Trophoblast cell (in vitro differentiated cells and primary cell): ENCODE measurements at regions not wholly inside any gene's neighbourhood (a gene's known extent, or its start where the extent isn't known, plus 50 kb on each side); places are given as distances from the start of the nearest gene placed in this dataset.

ENCODE experiments used
- DNase-seq, 2 donors: peaks; one replicate each; pipeline ENCODE4 v3.0.0-alpha.2; 2016
- H2AFZ ChIP-seq: 2 replicates; pipeline ENCODE4 v1.6.1; 2013; ENCODE audit warnings: low read length, moderate library complexity, mild to moderate bottlenecking; ENCODE audit not compliant: insufficient read depth, poor library complexity
- H2AK5ac ChIP-seq: 2 replicates; pipeline ENCODE4 v1.6.1; 2013; ENCODE audit warnings: mild to moderate bottlenecking, low read length
- H2BK120ac ChIP-seq: 2 replicates; pipeline ENCODE4 v1.6.1; 2013; ENCODE audit warnings: low read length, mild to moderate bottlenecking, moderate library complexity; ENCODE audit not compliant: insufficient read depth, poor library complexity
- H2BK12ac ChIP-seq: 2 replicates; pipeline ENCODE4 v1.6.1; 2013; ENCODE audit warnings: mild to moderate bottlenecking, low read length, moderate library complexity
- H2BK5ac ChIP-seq: 2 replicates; pipeline ENCODE4 v1.6.1; 2013; ENCODE audit warnings: low read length, low read depth, moderate library complexity, mild to moderate bottlenecking; ENCODE audit not compliant: poor library complexity
- H3K14ac ChIP-seq: 2 replicates; pipeline ENCODE4 v1.6.1; 2013; ENCODE audit warnings: mild to moderate bottlenecking, low read length
- H3K18ac ChIP-seq: 2 replicates; pipeline ENCODE4 v1.6.1; 2013; ENCODE audit warnings: mild to moderate bottlenecking, low read length
- H3K23ac ChIP-seq: 2 replicates; pipeline ENCODE4 v1.6.1; 2013; ENCODE audit warnings: low read length
- H3K27ac ChIP-seq: 2 replicates; pipeline ENCODE4 v1.5.1; 2013; ENCODE audit warnings: low read depth, mild to moderate bottlenecking, inconsistent platforms, low read length, moderate library complexity
- H3K27me3 ChIP-seq: 2 replicates; pipeline ENCODE4 v1.6.1; 2013; ENCODE audit warnings: inconsistent platforms, mild to moderate bottlenecking, low read length, moderate library complexity; ENCODE audit not compliant: insufficient read depth
- H3K36me3 ChIP-seq, 2 experiments: 1 replicate in 1 of 2; 2 replicates in 1 of 2; pipeline ENCODE4 v1.6.1; 2013; ENCODE audit warnings: low read length in 2 of 2, mild to moderate bottlenecking in 2 of 2, moderate library complexity in 1 of 2; ENCODE audit not compliant: insufficient read depth in 2 of 2, control insufficient read depth in 1 of 2
- H3K4ac ChIP-seq: 2 replicates; pipeline ENCODE4 v1.6.1; 2013; ENCODE audit warnings: low read depth, mild to moderate bottlenecking, low read length, moderate library complexity
- H3K4me1 ChIP-seq, 2 experiments: 1 replicate in 1 of 2; 2 replicates in 1 of 2; pipeline ENCODE4 v1.6.1; 2013; ENCODE audit warnings: low read length in 2 of 2, mild to moderate bottlenecking in 2 of 2, moderate library complexity in 1 of 2; ENCODE audit not compliant: insufficient read depth in 2 of 2, control insufficient read depth in 1 of 2
- H3K4me2 ChIP-seq: 2 replicates; pipeline ENCODE4 v1.6.1; 2013; ENCODE audit warnings: inconsistent platforms, mild to moderate bottlenecking, low read length, moderate library complexity
- H3K4me3 ChIP-seq: 2 replicates; pipeline ENCODE4 v1.5.1; 2013; ENCODE audit warnings: mild to moderate bottlenecking, low read depth, low read length, inconsistent platforms
- H3K79me1 ChIP-seq: one replicate; pipeline ENCODE4 v1.6.1; 2013; ENCODE audit warnings: low read length
- H3K79me2 ChIP-seq: 2 replicates; pipeline ENCODE4 v1.6.1; 2013; ENCODE audit warnings: low read length, mild to moderate bottlenecking; ENCODE audit not compliant: control insufficient read depth, insufficient read depth, poor library complexity
- H3K9ac ChIP-seq: 2 replicates; pipeline ENCODE4 v1.6.1; 2013; ENCODE audit warnings: mild to moderate bottlenecking, low read length
- H3K9me3 ChIP-seq: 2 replicates; pipeline ENCODE4 v1.6.1; 2013; ENCODE audit warnings: low read depth, mild to moderate bottlenecking, control low read depth, inconsistent platforms, low read length; ENCODE audit not compliant: insufficient read depth
- H4K12ac ChIP-seq: 2 replicates; pipeline ENCODE4 v1.6.1; 2013; ENCODE audit warnings: low read depth, mild to moderate bottlenecking, low read length, moderate library complexity
- H4K8ac ChIP-seq: 2 replicates; pipeline ENCODE4 v1.6.1; 2013; ENCODE audit warnings: low read depth, mild to moderate bottlenecking, low read length, moderate library complexity
- H4K91ac ChIP-seq: one replicate; pipeline ENCODE4 v1.6.1; 2013; ENCODE audit warnings: low read depth, mild to moderate bottlenecking, low read length, moderate library complexity
- WGBS: extraction: QIAGEN DNeasy Blood & Tissue Kit; methylation state at CpG from one replicate; pipeline ENCODE4 v1.1.7; 2013; ENCODE audit warnings: missing lambda C conversion rate; ENCODE audit not compliant: insufficient read length, insufficient coverage; ENCODE audit errors: extremely low coverage; 5-methylcytosine and 5-hydroxymethylcytosine counted together

GRCh38 chr9:86516564-86516963, 162.4 kb upstream of the TUT7 start:
- no peak overlapping the region for H3K14ac ChIP-seq
- no peak for DNase-seq
- H3K9ac ChIP-seq, result no peak overlapping the region
- peak overlapping the region; percentile 79 for H4K91ac ChIP-seq
- no peak overlapping the region for H4K8ac ChIP-seq
- no peak overlapping the region for H3K27ac ChIP-seq
- H3K23ac ChIP-seq, result no peak overlapping the region
- peaks cover 4% of the 10 kb centered on the region for H3K79me1 ChIP-seq
- H4K12ac ChIP-seq, result no peak overlapping the region
- H3K4me2 ChIP-seq, result no peak overlapping the region
- no peak overlapping the region for H3K18ac ChIP-seq
- WGBS, result no CpG with 5 or more reads among the region's 19 CpGs
- H2BK12ac ChIP-seq, result peak overlapping the region; percentile 65
- peak overlapping the region; percentile 53 for H2BK5ac ChIP-seq
- no peak overlapping the region for H2AFZ ChIP-seq
- H3K36me3 ChIP-seq, result no peaks in the 10 kb centered on the region
- no peaks in the 10 kb centered on the region for H3K79me2 ChIP-seq
- H3K4me3 ChIP-seq, result no peak overlapping the region
- H3K4me1 ChIP-seq, result peaks cover 0 to 4% of the 10 kb centered on the region in 2 experiments
- peak overlapping the region; percentile 51 for H3K4ac ChIP-seq
- H2AK5ac ChIP-seq, result peak overlapping the region; percentile 98
- no peaks in the 10 kb centered on the region for H3K9me3 ChIP-seq
- H2BK120ac ChIP-seq, result no peak overlapping the region
- no peaks in the 10 kb centered on the region for H3K27me3 ChIP-seq

DNA sequence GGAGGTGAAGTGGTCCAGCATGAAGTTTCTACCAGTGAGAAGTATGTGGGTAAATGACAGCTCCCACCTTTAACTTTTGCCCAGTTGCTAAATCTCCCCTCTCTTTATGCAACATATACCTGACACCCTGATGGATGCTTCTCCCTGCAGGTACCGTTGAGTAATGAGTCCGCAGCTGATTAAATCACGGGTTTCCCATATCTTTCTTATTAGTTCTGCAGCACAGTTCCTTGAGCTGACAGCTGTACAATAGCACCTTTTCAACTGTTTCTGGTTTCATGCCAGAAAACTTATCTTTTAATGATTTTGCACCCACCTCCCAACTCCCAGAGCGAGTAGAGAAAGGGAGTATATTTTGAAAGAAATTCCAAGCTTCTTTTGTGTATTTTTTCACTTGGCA, 161.0 kb upstream of the TUT7 start:
- Histone ChIP-seq H3K14ac (no peak overlapping the region), H3K36me3 (no peaks in the 10 kb centered on the region), H3K23ac (no peak overlapping the region), H2AFZ (no peak overlapping the region), H3K4me1 (peaks cover 0 to 4% of the 10 kb centered on the region in 2 experiments), H2BK5ac (no peak overlapping the region), H3K4ac (no peak overlapping the region), H2BK12ac (peak overlapping the region; percentile 45), H4K8ac (no peak overlapping the region), H3K18ac (no peak overlapping the region), H3K27ac (no peak overlapping the region), H3K27me3 (no peaks in the 10 kb centered on the region), H2AK5ac (no peak overlapping the region), H3K4me2 (no peak overlapping the region), H4K12ac (no peak overlapping the region), H2BK120ac (no peak overlapping the region), H3K9ac (no peak overlapping the region), H3K4me3 (no peak overlapping the region), H3K79me1 (peaks cover 4% of the 10 kb centered on the region), H3K9me3 (no peaks in the 10 kb centered on the region), H4K91ac (no peak overlapping the region), H3K79me2 (no peaks in the 10 kb centered on the region)
- WGBS, result no CpG with 5 or more reads among the region's 4 CpGs
- peak; percentile 34 to 59 for DNase-seq

DNA sequence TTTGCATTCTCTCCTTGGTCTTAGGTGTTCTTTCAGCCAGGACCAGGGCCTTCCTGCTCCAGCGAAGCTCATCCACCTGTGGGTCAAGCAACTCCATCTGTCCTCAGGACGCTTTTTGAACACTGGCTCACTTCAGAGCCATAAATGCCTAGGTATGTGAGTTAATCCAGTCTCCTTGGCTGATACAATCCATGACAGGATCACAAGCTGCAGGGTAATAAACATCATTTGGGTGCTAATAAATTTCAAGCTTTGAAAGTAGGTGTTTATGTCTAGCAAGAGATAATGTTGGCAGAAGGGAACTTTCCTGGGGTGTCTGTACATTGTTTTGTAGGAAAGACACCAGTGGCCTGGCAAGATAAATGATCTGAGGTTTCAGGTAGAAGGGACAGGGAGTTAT, 159.2 kb upstream of the TUT7 start:
- H3K79me2 ChIP-seq, result no peaks in the 10 kb centered on the region
- H2BK12ac ChIP-seq, result peak overlapping the region; percentile 27
- no CpG with 5 or more reads among the region's 2 CpGs for WGBS
- peak overlapping the region; percentile 42 for H3K9ac ChIP-seq
- H3K27ac ChIP-seq, result peak overlapping the region; percentile 61
- peaks cover 0 to 4% of the 10 kb centered on the region in 2 experiments for H3K4me1 ChIP-seq
- no peak overlapping the region for H4K12ac ChIP-seq
- no peaks in the 10 kb centered on the region for H3K9me3 ChIP-seq
- peak overlapping the region; percentile 31 for H2BK120ac ChIP-seq
- H3K27me3 ChIP-seq, result no peaks in the 10 kb centered on the region
- no peak overlapping the region for H3K4ac ChIP-seq
- H3K4me2 ChIP-seq, result no peak overlapping the region
- H3K14ac ChIP-seq, result no peak overlapping the region
- H3K4me3 ChIP-seq, result no peak overlapping the region
- H3K18ac ChIP-seq, result no peak overlapping the region
- H2AFZ ChIP-seq, result no peak overlapping the region
- no peak overlapping the region for H4K8ac ChIP-seq
- H3K23ac ChIP-seq, result no peak overlapping the region
- no peak for DNase-seq
- peak overlapping the region; percentile 33 for H4K91ac ChIP-seq
- H3K36me3 ChIP-seq, result no peaks in the 10 kb centered on the region
- H2AK5ac ChIP-seq, result no peak overlapping the region
- H2BK5ac ChIP-seq, result peak overlapping the region; percentile 77
- peaks cover 6% of the 10 kb centered on the region for H3K79me1 ChIP-seq

GRCh38 chr9:86512929-86513328, 158.7 kb upstream of the TUT7 start:
- H3K4me3 ChIP-seq, result no peak overlapping the region
- no CpG with 5 or more reads among the region's 2 CpGs for WGBS
- no peak overlapping the region for H3K14ac ChIP-seq
- no peak overlapping the region for H4K12ac ChIP-seq
- no peak overlapping the region for H2BK5ac ChIP-seq
- H3K79me2 ChIP-seq, result no peaks in the 10 kb centered on the region
- H3K23ac ChIP-seq, result no peak overlapping the region
- H3K9ac ChIP-seq, result no peak overlapping the region
- H3K36me3 ChIP-seq, result no peaks in the 10 kb centered on the region
- no peak overlapping the region for H4K91ac ChIP-seq
- no peak for DNase-seq
- peaks cover 6% of the 10 kb centered on the region for H3K79me1 ChIP-seq
- H2AK5ac ChIP-seq, result no peak overlapping the region
- H3K4me2 ChIP-seq, result no peak overlapping the region
- H3K9me3 ChIP-seq, result no peaks in the 10 kb centered on the region
- H4K8ac ChIP-seq, result no peak overlapping the region
- H3K18ac ChIP-seq, result no peak overlapping the region
- H3K4me1 ChIP-seq, result peaks cover 0 to 4% of the 10 kb centered on the region in 2 experiments
- H2AFZ ChIP-seq, result no peak overlapping the region
- no peaks in the 10 kb centered on the region for H3K27me3 ChIP-seq
- H2BK120ac ChIP-seq, result no peak overlapping the region
- H3K4ac ChIP-seq, result no peak overlapping the region
- H3K27ac ChIP-seq, result no peak overlapping the region
- no peak overlapping the region for H2BK12ac ChIP-seq
